ENCODE measurements at regions not wholly inside any gene's neighbourhood (a gene's known extent, or its start where the extent isn't known, plus 50 kb on each side); places are given as distances from the start of the nearest gene placed in this dataset.

- H3K9me3 ChIP-seq (ENCODE audit: low read length) = no peaks in the 10 kb centered on the region
- no peak overlapping the region for H2AFZ ChIP-seq (ENCODE audit: low read depth, low read length)
- H3K27me3 ChIP-seq (ENCODE audit: insufficient read depth, low read length) = peaks cover 3% of the 10 kb centered on the region
- H3K4me1 ChIP-seq (ENCODE audit: insufficient read depth, low read length) = peaks cover 4% of the 10 kb centered on the region
- H3K36me3 ChIP-seq (ENCODE audit: insufficient read depth, low read length) = no peaks in the 10 kb centered on the region
- no peak overlapping the region for H3K4me3 ChIP-seq (ENCODE audit: low read length)
Observed at GRCh38 chr17:73711916-73712315, 67.7 kb upstream of the SDK2 start.

- Histone ChIP-seq H3K36me3 (ENCODE audit: insufficient read depth, low read length) (no peaks in the 10 kb centered on the region), H3K9me3 (ENCODE audit: low read length) (no peaks in the 10 kb centered on the region), H2AFZ (ENCODE audit: low read depth, low read length) (no peak overlapping the region), H3K27me3 (ENCODE audit: insufficient read depth, low read length) (peaks cover 3% of the 10 kb centered on the region), H3K4me1 (ENCODE audit: insufficient read depth, low read length) (peaks cover 4% of the 10 kb centered on the region), H3K4me3 (ENCODE audit: low read length) (no peak overlapping the region)
Observed at GRCh38 chr17:73713136-73713535, 68.9 kb upstream of the SDK2 start.

- Histone ChIP-seq H3K27me3 (ENCODE audit: insufficient read depth, low read length) (peaks cover 3% of the 10 kb centered on the region), H3K9me3 (ENCODE audit: low read length) (no peaks in the 10 kb centered on the region), H2AFZ (ENCODE audit: low read depth, low read length) (no peak overlapping the region), H3K4me1 (ENCODE audit: insufficient read depth, low read length) (peaks cover 22% of the 10 kb centered on the region), H3K4me3 (ENCODE audit: low read length) (no peak overlapping the region), H3K36me3 (ENCODE audit: insufficient read depth, low read length) (no peaks in the 10 kb centered on the region)
Observed at GRCh38 chr17:73715769-73716168, 71.5 kb upstream of the SDK2 start.

- H2AFZ ChIP-seq (ENCODE audit: low read depth, low read length) = no peak overlapping the region
- peaks cover 3% of the 10 kb centered on the region for H3K27me3 ChIP-seq (ENCODE audit: insufficient read depth, low read length)
- no peaks in the 10 kb centered on the region for H3K36me3 ChIP-seq (ENCODE audit: insufficient read depth, low read length)
- H3K4me1 ChIP-seq (ENCODE audit: insufficient read depth, low read length) = peaks cover 22% of the 10 kb centered on the region
- H3K4me3 ChIP-seq (ENCODE audit: low read length) = no peak overlapping the region
- H3K9me3 ChIP-seq (ENCODE audit: low read length) = no peaks in the 10 kb centered on the region
Observed at GRCh38 chr17:73717690-73718089, 73.4 kb upstream of the SDK2 start.

GRCh38 chr17:73718362-73718761 is 74.1 kb upstream of the SDK2 start:
- Histone ChIP-seq H3K4me1 (ENCODE audit: insufficient read depth, low read length) (peaks cover 19% of the 10 kb centered on the region), H3K9me3 (ENCODE audit: low read length) (no peaks in the 10 kb centered on the region), H3K27me3 (ENCODE audit: insufficient read depth, low read length) (peaks cover 6% of the 10 kb centered on the region), H3K4me3 (ENCODE audit: low read length) (no peak overlapping the region), H2AFZ (ENCODE audit: low read depth, low read length) (no peak overlapping the region), H3K36me3 (ENCODE audit: insufficient read depth, low read length) (no peaks in the 10 kb centered on the region)

- Histone ChIP-seq H3K4me3 (ENCODE audit: low read length) (peak overlapping the region; percentile 28), H3K4me1 (ENCODE audit: insufficient read depth, low read length) (peaks cover 17% of the 10 kb centered on the region), H3K27me3 (ENCODE audit: insufficient read depth, low read length) (peaks cover 3% of the 10 kb centered on the region), H3K9me3 (ENCODE audit: low read length) (no peaks in the 10 kb centered on the region), H3K36me3 (ENCODE audit: insufficient read depth, low read length) (no peaks in the 10 kb centered on the region), H2AFZ (ENCODE audit: low read depth, low read length) (no peak overlapping the region)
Observed at GRCh38 chr17:73718912-73719311, 74.7 kb upstream of the SDK2 start.

- no peaks in the 10 kb centered on the region for H3K36me3 ChIP-seq (ENCODE audit: insufficient read depth, low read length)
- H3K27me3 ChIP-seq (ENCODE audit: insufficient read depth, low read length) = peaks cover 4% of the 10 kb centered on the region
- no peaks in the 10 kb centered on the region for H3K9me3 ChIP-seq (ENCODE audit: low read length)
- peaks cover 21% of the 10 kb centered on the region for H3K4me1 ChIP-seq (ENCODE audit: insufficient read depth, low read length)
- H3K4me3 ChIP-seq (ENCODE audit: low read length) = peak overlapping the region; percentile 28
- peak overlapping the region; percentile 19 for H2AFZ ChIP-seq (ENCODE audit: low read depth, low read length)
Observed at GRCh38 chr17:73719588-73720071, 75.4 kb upstream of the SDK2 start.

- Histone ChIP-seq H3K36me3 (ENCODE audit: insufficient read depth, low read length) (no peaks in the 10 kb centered on the region), H3K4me1 (ENCODE audit: insufficient read depth, low read length) (peaks cover 22% of the 10 kb centered on the region), H2AFZ (ENCODE audit: low read depth, low read length) (peak overlapping the region; percentile 19), H3K9me3 (ENCODE audit: low read length) (no peaks in the 10 kb centered on the region), H3K4me3 (ENCODE audit: low read length) (no peak overlapping the region), H3K27me3 (ENCODE audit: insufficient read depth, low read length) (peaks cover 9% of the 10 kb centered on the region)
Observed at GRCh38 chr17:73720187-73720834, 76.1 kb upstream of the SDK2 start.

GRCh38 chr17:73722165-73722564 is 77.9 kb upstream of the SDK2 start:
- no peaks in the 10 kb centered on the region for H3K9me3 ChIP-seq (ENCODE audit: low read length)
- no peaks in the 10 kb centered on the region for H3K36me3 ChIP-seq (ENCODE audit: insufficient read depth, low read length)
- H3K4me1 ChIP-seq (ENCODE audit: insufficient read depth, low read length) = peaks cover 22% of the 10 kb centered on the region
- no peak overlapping the region for H2AFZ ChIP-seq (ENCODE audit: low read depth, low read length)
- peaks cover 13% of the 10 kb centered on the region for H3K27me3 ChIP-seq (ENCODE audit: insufficient read depth, low read length)
- no peak overlapping the region for H3K4me3 ChIP-seq (ENCODE audit: low read length)

- peaks cover 13% of the 10 kb centered on the region for H3K27me3 ChIP-seq (ENCODE audit: insufficient read depth, low read length)
- no peaks in the 10 kb centered on the region for H3K9me3 ChIP-seq (ENCODE audit: low read length)
- H3K36me3 ChIP-seq (ENCODE audit: insufficient read depth, low read length) = no peaks in the 10 kb centered on the region
- no peak overlapping the region for H2AFZ ChIP-seq (ENCODE audit: low read depth, low read length)
- H3K4me3 ChIP-seq (ENCODE audit: low read length) = no peak overlapping the region
- H3K4me1 ChIP-seq (ENCODE audit: insufficient read depth, low read length) = peaks cover 22% of the 10 kb centered on the region
Observed at GRCh38 chr17:73723317-73723716, 79.1 kb upstream of the SDK2 start.

GRCh38 chr17:73724341-73724740 is 80.1 kb upstream of the SDK2 start:
- no peaks in the 10 kb centered on the region for H3K9me3 ChIP-seq (ENCODE audit: low read length)

GRCh38 chr17:73724990-73725389 is 80.7 kb upstream of the SDK2 start:
- H3K9me3 ChIP-seq (ENCODE audit: low read length) = no peaks in the 10 kb centered on the region
- H3K4me1 ChIP-seq (ENCODE audit: insufficient read depth, low read length) = peaks cover 10% of the 10 kb centered on the region
- H3K4me3 ChIP-seq (ENCODE audit: low read length) = no peak overlapping the region
- no peak overlapping the region for H2AFZ ChIP-seq (ENCODE audit: low read depth, low read length)
- peaks cover 13% of the 10 kb centered on the region for H3K27me3 ChIP-seq (ENCODE audit: insufficient read depth, low read length)
- H3K36me3 ChIP-seq (ENCODE audit: insufficient read depth, low read length) = no peaks in the 10 kb centered on the region

More at GRCh38 chr17:73724341-73724740, 80.1 kb upstream of the SDK2 start:
- H3K36me3 ChIP-seq (ENCODE audit: insufficient read depth, low read length) = no peaks in the 10 kb centered on the region
- H3K4me1 ChIP-seq (ENCODE audit: insufficient read depth, low read length) = peaks cover 15% of the 10 kb centered on the region
- H3K4me3 ChIP-seq (ENCODE audit: low read length) = no peak overlapping the region
- peaks cover 13% of the 10 kb centered on the region for H3K27me3 ChIP-seq (ENCODE audit: insufficient read depth, low read length)
- no peak overlapping the region for H2AFZ ChIP-seq (ENCODE audit: low read depth, low read length)

- Histone ChIP-seq H3K9me3 (ENCODE audit: low read length) (no peaks in the 10 kb centered on the region), H2AFZ (ENCODE audit: low read depth, low read length) (no peak overlapping the region), H3K4me3 (ENCODE audit: low read length) (no peak overlapping the region), H3K36me3 (ENCODE audit: insufficient read depth, low read length) (no peaks in the 10 kb centered on the region), H3K27me3 (ENCODE audit: insufficient read depth, low read length) (peaks cover 13% of the 10 kb centered on the region), H3K4me1 (ENCODE audit: insufficient read depth, low read length) (peaks cover 5% of the 10 kb centered on the region)
Observed at GRCh38 chr17:73725794-73726515, 81.7 kb upstream of the SDK2 start.
